ENCODE measurements at regions not wholly inside any gene's neighbourhood (a gene's known extent, or its start where the extent isn't known, plus 50 kb on each side); places are given as distances from the start of the nearest gene placed in this dataset.

DNA sequence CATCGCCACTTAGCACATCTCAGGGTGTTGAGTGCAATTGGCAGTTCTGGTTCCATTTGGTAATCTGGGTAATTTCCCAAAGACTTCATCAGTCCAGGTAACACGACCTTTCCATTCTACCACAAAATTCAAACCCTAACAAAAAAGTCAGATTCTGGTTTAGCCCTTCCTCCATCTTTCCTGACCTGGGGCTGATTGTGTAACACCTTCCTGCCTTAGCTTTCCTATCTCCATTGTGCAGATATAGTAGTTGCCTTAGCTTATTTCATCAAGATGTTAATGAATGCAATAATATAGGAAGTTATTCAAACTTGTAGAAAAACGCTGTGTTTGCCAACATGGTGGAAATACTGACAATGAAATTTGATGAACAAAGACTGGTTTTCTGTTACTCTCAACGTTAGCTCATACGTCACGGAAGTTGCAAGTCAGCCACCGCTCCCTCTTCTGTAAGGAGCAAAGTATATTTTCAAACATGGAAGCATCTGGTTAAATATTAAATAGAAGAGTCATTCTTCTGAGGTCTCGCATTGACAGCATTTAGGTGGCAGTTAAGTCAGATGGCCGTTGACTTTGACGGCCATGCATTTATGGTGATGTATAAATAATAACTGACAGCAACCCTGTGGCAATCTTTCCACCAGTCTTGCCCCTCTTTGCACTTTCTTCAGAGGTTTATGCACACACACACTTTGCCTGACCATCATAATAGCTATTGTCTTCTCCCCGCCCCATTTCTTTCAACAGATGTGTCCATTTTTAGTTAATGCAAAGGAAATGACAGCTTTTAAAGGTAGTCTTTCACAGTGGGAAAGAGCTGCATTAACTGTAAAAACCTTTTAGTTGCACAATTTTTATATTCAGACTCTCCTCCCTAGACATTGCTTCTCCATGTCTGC is 205.1 kb upstream of the BMPER start:
- intact Hi-C loops (cut with DNase I): no loop called here
- DNase-seq (ENCODE audit: low spot score): no peak

- DNase-seq (ENCODE audit: low spot score): no peak
- intact Hi-C loops (cut with DNase I): no loop called here
These were observed 204.1 kb upstream of the BMPER start for GRCh38 chr7:33701189-33701740.

- no peak for DNase-seq (ENCODE audit: low spot score)
- intact Hi-C loops (cut with DNase I): no loop called here
These were observed 203.4 kb upstream of the BMPER start for GRCh38 chr7:33701927-33702326.

DNA sequence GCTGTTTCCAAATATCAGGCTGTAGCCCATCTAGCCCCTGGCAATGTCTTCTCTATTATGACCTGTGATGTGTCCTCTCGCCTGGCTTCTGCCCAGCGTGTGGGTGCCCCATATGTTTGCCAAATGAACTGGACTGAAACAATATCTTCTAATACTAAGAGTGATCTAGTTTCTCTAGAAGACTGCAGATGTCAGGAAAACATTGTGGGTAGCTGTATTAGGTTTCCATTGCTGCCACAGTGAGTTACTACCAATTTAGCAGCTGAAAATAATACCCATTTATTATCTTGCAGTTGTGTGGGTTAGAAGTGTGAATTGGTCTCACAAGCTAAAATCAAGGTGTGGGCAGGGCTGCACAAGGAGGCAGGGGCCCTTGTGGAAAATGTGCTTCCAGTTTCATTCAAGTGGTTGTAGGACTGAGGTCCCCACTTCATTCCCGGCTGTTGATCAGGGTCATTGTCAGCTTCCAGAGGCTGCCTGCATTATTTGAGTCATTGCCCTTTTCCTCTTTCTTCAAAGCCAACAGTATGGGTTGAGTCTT is 202.8 kb upstream of the BMPER start:
- intact Hi-C loops (cut with DNase I): no loop called here
- no peak for DNase-seq (ENCODE audit: low spot score)

DNA sequence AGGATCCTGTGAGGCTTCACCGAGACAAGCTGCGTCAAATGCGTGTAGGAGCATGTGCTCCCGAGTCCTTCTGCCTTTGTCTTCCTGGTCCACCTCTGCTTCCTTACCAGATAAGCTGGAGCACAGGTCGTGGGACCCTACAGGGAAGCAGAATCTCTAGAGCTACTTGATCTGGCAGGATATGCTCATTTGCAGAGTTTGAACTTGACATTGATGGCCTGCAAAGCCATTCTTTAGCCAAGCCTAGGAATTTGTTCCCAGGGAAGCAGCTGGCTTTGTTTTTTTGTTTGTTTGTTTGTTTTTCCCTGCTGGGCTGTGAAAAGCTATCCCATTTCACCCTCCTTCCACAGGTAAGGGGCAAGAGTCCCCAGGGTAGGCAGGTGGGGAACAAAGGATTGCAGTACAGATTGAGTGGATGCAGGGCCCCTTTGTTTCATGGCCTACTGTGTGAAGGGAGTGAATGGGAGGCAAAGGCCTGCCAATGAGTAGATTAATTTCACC is 200.0 kb upstream of the BMPER start:
- intact Hi-C loops (cut with DNase I): no loop called here
- DNase-seq (ENCODE audit: low spot score): no peak

- intact Hi-C loops (cut with DNase I): no loop called here
- no peak for DNase-seq (ENCODE audit: low spot score)
These were observed 199.2 kb upstream of the BMPER start for GRCh38 chr7:33706186-33706585.

DNA sequence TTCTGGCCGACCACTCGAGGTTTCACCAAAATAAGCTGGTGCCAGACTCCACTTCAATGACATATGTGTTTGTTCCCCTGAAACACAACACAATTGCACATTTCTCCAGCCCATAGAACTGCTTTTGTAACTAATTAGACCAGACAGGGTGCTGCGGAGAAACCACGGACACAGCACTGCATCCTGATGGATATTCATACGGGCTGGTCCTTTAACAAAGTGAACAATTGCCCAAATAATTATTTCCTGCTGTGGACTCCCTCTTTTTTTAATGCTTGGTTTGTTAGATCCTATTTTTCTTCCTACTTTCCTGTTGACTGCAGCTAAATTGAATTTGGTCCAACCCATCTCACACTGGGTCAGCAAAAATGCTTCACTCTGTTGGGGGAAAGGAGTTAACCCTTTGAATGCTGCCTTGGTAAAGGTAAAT is 198.6 kb upstream of the BMPER start:
- intact Hi-C loops (cut with DNase I): no loop called here
- no peak for DNase-seq (ENCODE audit: low spot score)

DNA sequence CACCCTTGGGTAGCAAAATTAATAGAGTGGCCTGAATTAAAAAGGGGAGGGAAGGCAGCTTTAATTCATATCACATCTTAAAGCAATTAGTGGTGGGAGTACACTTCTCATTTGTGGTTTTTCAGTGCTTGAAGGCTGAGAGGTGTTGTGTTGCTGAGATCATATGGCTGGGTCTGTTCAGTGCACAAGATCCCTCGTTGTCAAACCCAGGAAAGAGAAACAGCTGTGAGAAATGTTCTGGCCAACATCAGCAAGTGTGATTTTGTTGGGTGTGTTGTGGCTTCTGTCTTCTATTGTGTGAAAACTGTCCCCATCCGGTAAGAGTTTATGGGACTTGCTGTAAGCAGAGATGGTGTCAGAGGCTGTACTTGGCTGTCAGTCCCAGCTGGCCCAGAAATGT is 197.9 kb upstream of the BMPER start:
- DNase-seq (ENCODE audit: low spot score): no peak
- intact Hi-C loops (cut with DNase I): no loop called here

- intact Hi-C loops (cut with DNase I): no loop called here
- DNase-seq (ENCODE audit: low spot score): no peak
These were observed 194.7 kb upstream of the BMPER start for GRCh38 chr7:33710608-33711007.

GRCh38 chr7:33711231-33712019 is 193.9 kb upstream of the BMPER start:
- intact Hi-C loops (cut with DNase I): no loop called here
- DNase-seq (ENCODE audit: low spot score): no peak

DNA sequence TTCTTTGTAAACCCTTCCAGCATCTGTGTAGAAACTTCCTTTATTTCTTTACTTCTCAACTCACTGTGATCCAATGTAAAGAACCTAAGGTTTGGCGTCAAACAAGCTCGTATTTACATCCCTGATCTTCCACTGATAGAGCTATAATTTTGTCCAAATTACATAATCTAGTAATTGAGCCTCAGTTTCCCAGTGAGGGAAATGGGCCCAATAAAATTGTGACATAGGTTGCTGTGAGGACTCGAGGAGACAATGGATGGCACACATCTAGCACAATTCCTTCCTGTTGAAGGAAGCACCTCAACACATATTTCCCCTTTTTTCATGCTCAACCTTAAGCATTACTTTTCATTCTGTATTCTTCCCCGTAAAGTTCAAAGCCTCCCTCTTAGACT is 193.3 kb upstream of the BMPER start:
- no peak for DNase-seq (ENCODE audit: low spot score)
- intact Hi-C loops (cut with DNase I): no loop called here

GRCh38 chr7:33714208-33714607 is 191.1 kb upstream of the BMPER start:
- intact Hi-C loops (cut with DNase I): loop anchor here (2.0 kb wide), 1 partner anchor 35 kb away; no protein-coding TSS in a partner anchor
- DNase-seq (ENCODE audit: low spot score): no peak

- intact Hi-C loops (cut with DNase I): loop anchor here (5.0 kb wide), 1 partner anchor 175 kb away; no protein-coding TSS in a partner anchor
- no peak for DNase-seq (ENCODE audit: low spot score)
These were observed 188.5 kb upstream of the BMPER start for GRCh38 chr7:33716581-33717477.

GRCh38 chr7:33719059-33719581 is 186.2 kb upstream of the BMPER start:
- DNase-seq (ENCODE audit: low spot score): no peak
- intact Hi-C loops (cut with DNase I): loop anchor here (5.0 kb wide), 1 partner anchor 173 kb away; no protein-coding TSS in a partner anchor

DNA sequence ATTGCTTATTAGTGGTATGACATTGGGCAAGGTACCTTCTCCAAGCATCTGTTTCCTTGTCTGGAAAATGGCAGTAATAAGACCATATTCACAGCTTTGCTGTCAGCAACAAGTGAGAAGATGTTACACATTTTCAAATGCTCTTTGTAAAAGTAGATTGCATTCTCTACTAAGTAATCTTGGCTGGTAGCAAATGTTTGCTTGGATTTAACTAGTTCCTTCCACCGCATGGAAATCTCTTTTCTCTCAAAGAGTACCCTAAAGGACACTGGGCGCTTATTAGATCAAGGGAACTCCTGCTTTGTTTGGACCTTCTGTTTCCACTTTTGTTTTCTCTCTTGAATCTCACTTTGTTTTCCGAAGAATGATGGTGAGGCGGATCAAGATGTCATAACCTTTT is 185.2 kb upstream of the BMPER start:
- intact Hi-C loops (cut with DNase I): no loop called here
- DNase-seq (ENCODE audit: low spot score): no peak

DNA sequence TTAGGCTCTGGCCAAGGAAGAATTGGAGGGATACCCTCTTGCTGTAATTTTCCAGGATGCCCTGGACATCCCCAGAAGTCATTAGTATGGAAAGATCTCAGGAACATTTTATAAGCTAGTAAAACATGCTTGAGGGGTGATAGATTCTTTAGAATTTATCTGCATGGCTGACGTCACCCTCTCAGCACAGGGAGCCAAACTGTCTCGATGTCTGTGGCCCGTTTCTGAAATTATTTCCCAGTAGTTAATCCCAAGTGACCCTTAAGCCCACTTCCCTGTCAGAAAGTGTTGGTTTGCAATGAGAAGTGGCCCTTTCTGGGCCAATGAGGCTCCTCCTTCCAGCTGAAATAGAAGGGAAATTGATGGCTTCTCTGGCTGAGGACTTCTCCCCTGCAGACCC is 184.5 kb upstream of the BMPER start:
- no peak for DNase-seq (ENCODE audit: low spot score)
- intact Hi-C loops (cut with DNase I): no loop called here

- intact Hi-C loops (cut with DNase I): no loop called here
- DNase-seq (ENCODE audit: low spot score): no peak
These were observed 183.4 kb upstream of the BMPER start for GRCh38 chr7:33721895-33722294.

DNA sequence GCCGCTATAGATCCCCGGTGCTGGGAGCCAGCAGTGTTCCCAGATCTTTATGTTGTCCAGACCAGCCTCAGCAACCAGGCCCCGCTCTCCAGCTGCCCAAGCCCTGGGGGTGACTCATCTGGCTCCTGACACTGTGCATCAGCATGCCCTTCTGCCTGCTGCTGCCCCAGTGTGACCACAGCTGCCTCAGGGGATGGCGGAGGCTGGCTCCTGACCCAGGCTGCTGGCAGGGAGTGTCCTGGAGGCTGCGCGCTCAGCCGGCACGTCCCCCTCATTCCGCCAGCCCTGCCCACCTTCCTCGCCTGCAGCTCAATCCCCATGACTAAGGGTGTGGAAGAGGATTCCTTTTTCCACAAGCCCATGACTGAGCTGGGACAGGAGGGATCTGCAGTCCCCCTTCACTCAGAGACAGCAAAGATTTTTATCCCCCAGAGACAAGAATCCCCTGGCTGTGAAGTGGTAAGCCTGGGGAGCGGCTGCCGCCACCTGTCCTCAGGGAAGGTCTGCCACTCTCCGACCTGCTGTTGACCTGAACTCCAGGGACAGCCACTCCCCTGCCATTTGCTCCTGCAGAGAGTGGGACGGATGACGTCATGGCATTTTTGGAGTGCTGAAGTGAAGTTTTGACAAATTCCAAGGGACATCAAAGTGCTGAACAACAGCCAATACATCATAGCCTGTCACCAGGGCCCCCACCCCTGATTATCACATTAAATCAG is 182.8 kb upstream of the BMPER start:
- peak; percentile 77 for DNase-seq (ENCODE audit: low spot score)

More for the DNA sequence above, 182.8 kb upstream of the BMPER start:
- intact Hi-C loops (cut with DNase I): no loop called here
